AG04449 (cell line): ENCODE measurements at regions not wholly inside any gene's neighbourhood (a gene's known extent, or its start where the extent isn't known, plus 50 kb on each side); places are given as distances from the start of the nearest gene placed in this dataset.

ENCODE experiments used
- CTCF ChIA-PET: fragments of 350-600 bp; formaldehyde crosslinking; extraction: SDS; loops from one replicate; lab custom pipeline; 2021; ENCODE audit warnings: antibody characterized with exemption; lab: Yijun Ruan, JAX
- POLR2A ChIA-PET: fragments of 400-600, 350-600 bp; formaldehyde crosslinking; extraction: SDS; loops from one replicate; lab custom pipeline; 2020; ENCODE audit warnings: antibody characterized with exemption, inconsistent platforms; lab: Yijun Ruan, JAX
- DNase-seq: peaks from one replicate; pipeline ENCODE4 v3.0.0-alpha.2; 2010; ENCODE audit warnings: low read depth, low spot score
- H3K4me3 ChIP-seq: 2 replicates; pipeline ENCODE4 v1.5.1; 2011; ENCODE audit warnings: low read depth, mild to moderate bottlenecking, control low read depth, low read length
- TF ChIP-seq, protein P1 (sequence below): IDR thresholded peaks from one replicate; pipeline ENCODE4 v1.5.1; 2011; ENCODE audit warnings: mild to moderate bottlenecking, moderate library complexity, low read length, control low read depth, inconsistent platforms; ENCODE audit not compliant: insufficient read depth; ENCODE audit errors: missing control alignments

DNA sequence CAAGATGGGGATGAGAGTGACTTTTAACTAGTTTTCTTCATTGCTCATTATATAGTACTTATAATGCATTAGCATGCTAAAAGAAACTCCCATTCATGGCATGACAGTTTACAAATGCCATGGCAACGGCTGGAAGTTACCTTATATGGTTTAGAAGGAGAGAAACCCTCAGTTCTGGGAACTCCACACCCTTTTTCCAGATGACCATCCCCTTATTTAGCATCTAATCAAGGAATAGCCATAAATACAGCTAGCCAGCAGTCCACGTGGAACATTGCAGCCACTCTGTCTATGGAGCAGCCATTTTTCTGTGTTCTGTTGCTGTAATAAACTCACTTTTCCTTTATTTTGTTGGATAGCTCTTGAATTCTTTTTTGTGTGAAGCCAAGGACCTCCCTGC is 1137.8 kb downstream of the CDH18 start:
- TF ChIP-seq, protein P1, sequence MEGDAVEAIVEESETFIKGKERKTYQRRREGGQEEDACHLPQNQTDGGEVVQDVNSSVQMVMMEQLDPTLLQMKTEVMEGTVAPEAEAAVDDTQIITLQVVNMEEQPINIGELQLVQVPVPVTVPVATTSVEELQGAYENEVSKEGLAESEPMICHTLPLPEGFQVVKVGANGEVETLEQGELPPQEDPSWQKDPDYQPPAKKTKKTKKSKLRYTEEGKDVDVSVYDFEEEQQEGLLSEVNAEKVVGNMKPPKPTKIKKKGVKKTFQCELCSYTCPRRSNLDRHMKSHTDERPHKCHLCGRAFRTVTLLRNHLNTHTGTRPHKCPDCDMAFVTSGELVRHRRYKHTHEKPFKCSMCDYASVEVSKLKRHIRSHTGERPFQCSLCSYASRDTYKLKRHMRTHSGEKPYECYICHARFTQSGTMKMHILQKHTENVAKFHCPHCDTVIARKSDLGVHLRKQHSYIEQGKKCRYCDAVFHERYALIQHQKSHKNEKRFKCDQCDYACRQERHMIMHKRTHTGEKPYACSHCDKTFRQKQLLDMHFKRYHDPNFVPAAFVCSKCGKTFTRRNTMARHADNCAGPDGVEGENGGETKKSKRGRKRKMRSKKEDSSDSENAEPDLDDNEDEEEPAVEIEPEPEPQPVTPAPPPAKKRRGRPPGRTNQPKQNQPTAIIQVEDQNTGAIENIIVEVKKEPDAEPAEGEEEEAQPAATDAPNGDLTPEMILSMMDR: no peak
- POLR2A ChIA-PET: no interaction called here
- no peak for DNase-seq
- CTCF ChIA-PET: no interaction called here
- no peak overlapping the region for H3K4me3 ChIP-seq

DNA sequence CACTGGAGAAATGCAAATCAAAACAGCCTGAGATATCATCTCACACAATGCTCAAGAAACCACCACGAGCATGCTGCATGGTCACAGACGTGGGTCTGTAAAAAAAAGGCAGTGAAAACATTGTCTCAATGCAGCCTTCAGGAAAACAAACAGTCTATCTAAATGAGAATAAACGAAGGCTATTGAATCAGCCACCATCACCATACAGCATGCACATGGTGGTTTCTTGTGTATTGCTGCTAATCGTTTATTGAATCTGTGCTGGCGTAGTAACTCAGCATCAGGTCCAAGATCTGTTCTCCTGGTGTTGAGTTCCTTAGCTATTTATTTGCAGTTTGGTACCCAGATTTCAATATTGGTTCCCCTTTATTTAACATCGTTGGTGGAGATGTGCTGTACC is 1115.0 kb downstream of the CDH18 start:
- POLR2A ChIA-PET: no interaction called here
- no peak for DNase-seq
- no peak overlapping the region for H3K4me3 ChIP-seq
- TF ChIP-seq, protein P1: no peak
- CTCF ChIA-PET: no interaction called here

- TF ChIP-seq, protein P1: no peak
- no peak for DNase-seq
- POLR2A ChIA-PET: no interaction called here
- H3K4me3 ChIP-seq: no peak overlapping the region
- CTCF ChIA-PET: no interaction called here
Observed at GRCh38 chr5:18876565-18876964, 1111.4 kb downstream of the CDH18 start.

GRCh38 chr5:18881615-18882014 is 1106.4 kb downstream of the CDH18 start:
- TF ChIP-seq, protein P1: no peak

GRCh38 chr5:18882154-18882553 is 1105.8 kb downstream of the CDH18 start:
- ChIA-PET CTCF (no interaction called here), POLR2A (no interaction called here)
- TF ChIP-seq, protein P1: no peak
- H3K4me3 ChIP-seq: no peak overlapping the region
- no peak for DNase-seq

More at GRCh38 chr5:18881615-18882014, 1106.4 kb downstream of the CDH18 start:
- DNase-seq: no peak
- ChIA-PET POLR2A (no interaction called here), CTCF (no interaction called here)
- H3K4me3 ChIP-seq: no peak overlapping the region

DNA sequence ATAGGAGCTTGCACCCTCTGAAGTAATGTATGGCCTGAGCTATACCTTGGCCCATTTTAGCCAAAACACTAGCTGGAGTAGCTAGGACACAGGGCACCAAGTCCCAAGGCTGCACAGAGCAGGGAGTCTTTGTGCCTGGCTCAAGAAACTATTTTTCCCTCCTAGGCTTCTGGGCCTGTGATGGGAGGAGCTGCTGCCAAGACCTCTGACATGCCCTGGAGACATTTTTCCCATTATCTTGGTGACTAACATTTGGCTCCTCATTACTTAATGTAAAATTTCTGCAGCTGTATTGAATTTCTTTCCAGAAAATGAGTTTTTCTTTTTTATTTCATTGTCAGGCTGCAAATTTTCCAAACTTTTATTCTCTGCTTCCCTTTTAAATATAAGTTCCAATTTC is 1099.2 kb downstream of the CDH18 start:
- TF ChIP-seq, protein P1: no peak
- ChIA-PET CTCF (no interaction called here), POLR2A (no interaction called here)
- H3K4me3 ChIP-seq: no peak overlapping the region
- DNase-seq: no peak
